ENCODE measurements at regions not wholly inside any gene's neighbourhood (a gene's known extent, or its start where the extent isn't known, plus 50 kb on each side); places are given as distances from the start of the nearest gene placed in this dataset.
A peak's percentile ranks its signal among the peaks of the same experiment; 100 is the strongest.

- H3K18ac ChIP-seq (ENCODE audit: low read length), result no peak overlapping the region
- no peak overlapping the region for H3K4me2 ChIP-seq (ENCODE audit: insufficient read depth, low read length, poor library complexity, severe bottlenecking)
- H2AFZ ChIP-seq (ENCODE audit: low read length), result no peak overlapping the region
- H4K91ac ChIP-seq (ENCODE audit: low read depth, low read length, poor library complexity), result no peak overlapping the region
- no peak overlapping the region for H3K4me3 ChIP-seq (ENCODE audit: low read length in 2 of 2)
- no peak overlapping the region for H3K23ac ChIP-seq (ENCODE audit: low read depth, low read length, poor library complexity)
- H2AK5ac ChIP-seq (ENCODE audit: low read depth, low read length), result no peak overlapping the region
- no peaks in the 10 kb centered on the region for H3K36me3 ChIP-seq (replicated peaks in 1 of 2; ENCODE audit: control insufficient read depth in 2 of 2, insufficient read depth in 2 of 2, low read length in 2 of 2)
- H3K4ac ChIP-seq (ENCODE audit: low read length), result no peak overlapping the region
- DNase-seq (ENCODE audit: low spot score), result no peak
- H3K14ac ChIP-seq (ENCODE audit: low read length), result no peak overlapping the region
- H2BK120ac ChIP-seq (ENCODE audit: low read depth, low read length), result no peak overlapping the region
- no peaks in the 10 kb centered on the region for H3K9me3 ChIP-seq (replicated peaks in 1 of 2; ENCODE audit: control insufficient read depth in 2 of 2, insufficient read depth in 1 of 2, low read depth in 1 of 2, low read length in 2 of 2)
- no peak overlapping the region for H3K9ac ChIP-seq (ENCODE audit: low read depth, low read length, poor library complexity)
- no peaks in the 10 kb centered on the region for H3K27me3 ChIP-seq (ENCODE audit: control insufficient read depth in 3 of 3, insufficient read depth in 3 of 3, low read depth in 1 of 3, low read length in 3 of 3)
- WGBS, 2 donors (ENCODE audit: extremely low coverage in 2 of 2, insufficient read length in 2 of 2, insufficient replicate concordance in 1 of 2), result no CpG with 5 or more reads among the region's 2 CpGs
- no peak overlapping the region for H4K8ac ChIP-seq (ENCODE audit: low read depth, low read length)
- no peak overlapping the region for H2BK5ac ChIP-seq (ENCODE audit: low read length)
- no peak overlapping the region for H3K27ac ChIP-seq (replicated peaks; ENCODE audit: low read length)
- H2BK12ac ChIP-seq (ENCODE audit: low read length), result no peak overlapping the region
- H2BK15ac ChIP-seq (ENCODE audit: low read length), result no peak overlapping the region
- H3K4me1 ChIP-seq (ENCODE audit: control insufficient read depth in 2 of 2, insufficient read depth in 1 of 2, low read depth in 1 of 2, low read length in 2 of 2), result no peaks in the 10 kb centered on the region
- no peaks in the 10 kb centered on the region for H3K79me1 ChIP-seq (ENCODE audit: low read depth, low read length)
These were observed 461.5 kb downstream of the MN1 start for GRCh38 chr22:27340047-27340446.

GRCh38 chr22:27344546-27344945, 457.0 kb downstream of the MN1 start:
- Histone ChIP-seq H3K4me1 (ENCODE audit: control insufficient read depth in 2 of 2, insufficient read depth in 1 of 2, low read depth in 1 of 2, low read length in 2 of 2) (peaks cover 2 to 10% of the 10 kb centered on the region in 2 donors), H2BK12ac (ENCODE audit: low read length) (no peak overlapping the region), H4K8ac (ENCODE audit: low read depth, low read length) (no peak overlapping the region), H2AFZ (ENCODE audit: low read length) (peak overlapping the region; percentile 53), H2AK5ac (ENCODE audit: low read depth, low read length) (no peak overlapping the region), H3K23ac (ENCODE audit: low read depth, low read length, poor library complexity) (no peak overlapping the region), H3K4me3 (ENCODE audit: low read length in 2 of 2) (no peak overlapping the region), H3K18ac (ENCODE audit: low read length) (no peak overlapping the region), H2BK5ac (ENCODE audit: low read length) (no peak overlapping the region), H3K14ac (ENCODE audit: low read length) (no peak overlapping the region), H3K9ac (ENCODE audit: low read depth, low read length, poor library complexity) (no peak overlapping the region), H2BK15ac (ENCODE audit: low read length) (no peak overlapping the region), H2BK120ac (ENCODE audit: low read depth, low read length) (no peak overlapping the region), H3K79me1 (ENCODE audit: low read depth, low read length) (no peaks in the 10 kb centered on the region), H4K91ac (ENCODE audit: low read depth, low read length, poor library complexity) (no peak overlapping the region), H3K4ac (ENCODE audit: low read length) (no peak overlapping the region), H3K27me3 (ENCODE audit: control insufficient read depth in 3 of 3, insufficient read depth in 3 of 3, low read depth in 1 of 3, low read length in 3 of 3) (no peaks in the 10 kb centered on the region), H3K27ac (replicated peaks; ENCODE audit: low read length) (no peak overlapping the region), H3K9me3 (replicated peaks in 1 of 2; ENCODE audit: control insufficient read depth in 2 of 2, insufficient read depth in 1 of 2, low read depth in 1 of 2, low read length in 2 of 2) (peaks cover 0 to 7% of the 10 kb centered on the region in 2 donors), H3K36me3 (replicated peaks in 1 of 2; ENCODE audit: control insufficient read depth in 2 of 2, insufficient read depth in 2 of 2, low read length in 2 of 2) (no peaks in the 10 kb centered on the region), H3K4me2 (ENCODE audit: insufficient read depth, low read length, poor library complexity, severe bottlenecking) (no peak overlapping the region)
- no CpG with 5 or more reads among the region's 1 CpG for WGBS, 2 donors (ENCODE audit: extremely low coverage in 2 of 2, insufficient read length in 2 of 2, insufficient replicate concordance in 1 of 2)
- DNase-seq (ENCODE audit: low spot score), result no peak

- Histone ChIP-seq H3K36me3 (replicated peaks in 1 of 2; ENCODE audit: control insufficient read depth in 2 of 2, insufficient read depth in 2 of 2, low read length in 2 of 2) (no peaks in the 10 kb centered on the region), H3K23ac (ENCODE audit: low read depth, low read length, poor library complexity) (no peak overlapping the region), H3K79me1 (ENCODE audit: low read depth, low read length) (no peaks in the 10 kb centered on the region), H2BK12ac (ENCODE audit: low read length) (no peak overlapping the region), H3K27ac (replicated peaks; ENCODE audit: low read length) (no peak overlapping the region), H3K9me3 (replicated peaks in 1 of 2; ENCODE audit: control insufficient read depth in 2 of 2, insufficient read depth in 1 of 2, low read depth in 1 of 2, low read length in 2 of 2) (peaks cover 0 to 15% of the 10 kb centered on the region in 2 donors), H4K91ac (ENCODE audit: low read depth, low read length, poor library complexity) (no peak overlapping the region), H2AK5ac (ENCODE audit: low read depth, low read length) (no peak overlapping the region), H3K4ac (ENCODE audit: low read length) (no peak overlapping the region), H2BK15ac (ENCODE audit: low read length) (no peak overlapping the region), H2BK120ac (ENCODE audit: low read depth, low read length) (no peak overlapping the region), H3K14ac (ENCODE audit: low read length) (no peak overlapping the region), H3K4me2 (ENCODE audit: insufficient read depth, low read length, poor library complexity, severe bottlenecking) (no peak overlapping the region), H3K4me3 (ENCODE audit: low read length in 2 of 2) (no peak overlapping the region), H3K4me1 (ENCODE audit: control insufficient read depth in 2 of 2, insufficient read depth in 1 of 2, low read depth in 1 of 2, low read length in 2 of 2) (peaks cover 2 to 10% of the 10 kb centered on the region in 2 donors), H3K9ac (ENCODE audit: low read depth, low read length, poor library complexity) (no peak overlapping the region), H2BK5ac (ENCODE audit: low read length) (no peak overlapping the region), H3K27me3 (ENCODE audit: control insufficient read depth in 3 of 3, insufficient read depth in 3 of 3, low read depth in 1 of 3, low read length in 3 of 3) (no peaks in the 10 kb centered on the region), H4K8ac (ENCODE audit: low read depth, low read length) (no peak overlapping the region), H3K18ac (ENCODE audit: low read length) (no peak overlapping the region), H2AFZ (ENCODE audit: low read length) (no peak overlapping the region)
- no peak for DNase-seq (ENCODE audit: low spot score)
- no CpG with 5 or more reads among the region's 7 CpGs for WGBS, 2 donors (ENCODE audit: extremely low coverage in 2 of 2, insufficient read length in 2 of 2, insufficient replicate concordance in 1 of 2)
These were observed 455.9 kb downstream of the MN1 start for GRCh38 chr22:27345691-27346090.

GRCh38 chr22:27347951-27348350, 453.6 kb downstream of the MN1 start:
- H3K4ac ChIP-seq (ENCODE audit: low read length), result no peak overlapping the region
- no peak overlapping the region for H2AK5ac ChIP-seq (ENCODE audit: low read depth, low read length)
- H3K9me3 ChIP-seq (replicated peaks in 1 of 2; ENCODE audit: control insufficient read depth in 2 of 2, insufficient read depth in 1 of 2, low read depth in 1 of 2, low read length in 2 of 2), result peaks cover 0 to 20% of the 10 kb centered on the region in 2 donors
- no peak overlapping the region for H3K18ac ChIP-seq (ENCODE audit: low read length)
- H2BK5ac ChIP-seq (ENCODE audit: low read length), result no peak overlapping the region
- no peak overlapping the region for H3K27ac ChIP-seq (replicated peaks; ENCODE audit: low read length)
- peaks cover 5 to 17% of the 10 kb centered on the region in 2 donors for H3K4me1 ChIP-seq (ENCODE audit: control insufficient read depth in 2 of 2, insufficient read depth in 1 of 2, low read depth in 1 of 2, low read length in 2 of 2)
- no peak overlapping the region for H4K91ac ChIP-seq (ENCODE audit: low read depth, low read length, poor library complexity)
- no peak overlapping the region for H4K8ac ChIP-seq (ENCODE audit: low read depth, low read length)
- no peak overlapping the region for H2BK12ac ChIP-seq (ENCODE audit: low read length)
- H3K27me3 ChIP-seq (ENCODE audit: control insufficient read depth in 3 of 3, insufficient read depth in 3 of 3, low read depth in 1 of 3, low read length in 3 of 3), result no peaks in the 10 kb centered on the region
- H3K4me3 ChIP-seq (ENCODE audit: low read length in 2 of 2), result no peak overlapping the region
- no peak for DNase-seq (ENCODE audit: low spot score)
- no peaks in the 10 kb centered on the region for H3K79me1 ChIP-seq (ENCODE audit: low read depth, low read length)
- no peak overlapping the region for H2BK120ac ChIP-seq (ENCODE audit: low read depth, low read length)
- H3K14ac ChIP-seq (ENCODE audit: low read length), result no peak overlapping the region
- no peak overlapping the region for H3K23ac ChIP-seq (ENCODE audit: low read depth, low read length, poor library complexity)
- WGBS, 2 donors (ENCODE audit: extremely low coverage in 2 of 2, insufficient read length in 2 of 2, insufficient replicate concordance in 1 of 2), result no CpG with 5 or more reads among the region's 5 CpGs
- H3K9ac ChIP-seq (ENCODE audit: low read depth, low read length, poor library complexity), result no peak overlapping the region
- no peak overlapping the region for H2BK15ac ChIP-seq (ENCODE audit: low read length)
- H3K36me3 ChIP-seq (replicated peaks in 1 of 2; ENCODE audit: control insufficient read depth in 2 of 2, insufficient read depth in 2 of 2, low read length in 2 of 2), result no peaks in the 10 kb centered on the region
- no peak overlapping the region for H3K4me2 ChIP-seq (ENCODE audit: insufficient read depth, low read length, poor library complexity, severe bottlenecking)
- H2AFZ ChIP-seq (ENCODE audit: low read length), result peak overlapping the region; percentile 77

Measured in neuronal stem cell (in vitro differentiated cells).